ENCODE measurements at regions not wholly inside any gene's neighbourhood (a gene's known extent, or its start where the extent isn't known, plus 50 kb on each side); places are given as distances from the start of the nearest gene placed in this dataset.

GRCh38 chr15:96222981-96223380 lies 107.5 kb upstream of the NR2F2 start:
- Mint-ChIP-seq H3K9me3 (ENCODE audit: unreplicated experiment) (no peaks in the 10 kb centered on the region), H3K27ac (ENCODE audit: low read depth, unreplicated experiment) (no peak overlapping the region), H3K4me3 (ENCODE audit: unreplicated experiment) (no peak overlapping the region), H3K27me3 (ENCODE audit: insufficient read depth, unreplicated experiment) (no peaks in the 10 kb centered on the region), H3K36me3 (ENCODE audit: insufficient read depth, unreplicated experiment) (no peaks in the 10 kb centered on the region), H3K4me1 (ENCODE audit: insufficient read depth, unreplicated experiment) (peaks cover 8% of the 10 kb centered on the region)
- ChIA-PET CTCF (interaction anchor here (0.5 to 0.8 kb wide), 2 partner anchors 956 to 1196 kb away, joined by 3 read pairs; no protein-coding TSS in a partner anchor), POLR2A (no interaction called here)
- no TSS peak for BruUV-seq (replicated peaks)
- intact Hi-C loops (cut with micrococcal nuclease): no loop called here
- DNase-seq (ENCODE audit: unreplicated experiment): no peak
- TF ChIP-seq CTCF (IDR thresholded peaks at IDR 0.05; ENCODE audit: unreplicated experiment): no peak

GRCh38 chr15:96223939-96224338 lies 106.6 kb upstream of the NR2F2 start:
- no peak overlapping the region for H3K27ac Mint-ChIP-seq (ENCODE audit: low read depth, unreplicated experiment)
- POLR2A ChIA-PET: no interaction called here
- BruUV-seq (replicated peaks): no TSS peak

GRCh38 chr15:96225642-96226259 lies 104.7 kb upstream of the NR2F2 start:
- no peak for TF ChIP-seq CTCF (IDR thresholded peaks at IDR 0.05; ENCODE audit: unreplicated experiment)
- H3K27me3 Mint-ChIP-seq (ENCODE audit: insufficient read depth, unreplicated experiment): no peaks in the 10 kb centered on the region
- no TSS peak for BruUV-seq (replicated peaks)
- DNase-seq (ENCODE audit: unreplicated experiment): peak; percentile 17
- H3K4me1 Mint-ChIP-seq (ENCODE audit: insufficient read depth, unreplicated experiment): peaks cover 13% of the 10 kb centered on the region
- POLR2A ChIA-PET: interaction anchor here (0.6 to 2.4 kb wide), 5 partner anchors 14 to 1366 kb away, joined by 3 to 8 read pairs (median 3); no protein-coding TSS in a partner anchor
- CTCF ChIA-PET: interaction anchor here (0.6 to 1.5 kb wide), 6 partner anchors 10 to 811 kb away, joined by 3 to 5 read pairs (median 4); no protein-coding TSS in a partner anchor
- no peaks in the 10 kb centered on the region for H3K9me3 Mint-ChIP-seq (ENCODE audit: unreplicated experiment)
- no peak overlapping the region for H3K4me3 Mint-ChIP-seq (ENCODE audit: unreplicated experiment)
- intact Hi-C loops (cut with micrococcal nuclease): no loop called here
- no peak overlapping the region for H3K27ac Mint-ChIP-seq (ENCODE audit: low read depth, unreplicated experiment)
- H3K36me3 Mint-ChIP-seq (ENCODE audit: insufficient read depth, unreplicated experiment): no peaks in the 10 kb centered on the region

More at GRCh38 chr15:96223939-96224338, 106.6 kb upstream of the NR2F2 start:
- intact Hi-C loops (cut with micrococcal nuclease): no loop called here
- CTCF ChIA-PET: interaction anchor here (1.5 kb wide), 1 partner anchor 12 kb away, joined by 5 read pairs; no protein-coding TSS in a partner anchor
- DNase-seq (ENCODE audit: unreplicated experiment): no peak
- no peaks in the 10 kb centered on the region for H3K9me3 Mint-ChIP-seq (ENCODE audit: unreplicated experiment)
- no peak overlapping the region for H3K4me3 Mint-ChIP-seq (ENCODE audit: unreplicated experiment)
- no peak for TF ChIP-seq CTCF (IDR thresholded peaks at IDR 0.05; ENCODE audit: unreplicated experiment)
- no peaks in the 10 kb centered on the region for H3K27me3 Mint-ChIP-seq (ENCODE audit: insufficient read depth, unreplicated experiment)
- H3K36me3 Mint-ChIP-seq (ENCODE audit: insufficient read depth, unreplicated experiment): no peaks in the 10 kb centered on the region
- peaks cover 8% of the 10 kb centered on the region for H3K4me1 Mint-ChIP-seq (ENCODE audit: insufficient read depth, unreplicated experiment)

GRCh38 chr15:96230526-96231181 lies 99.8 kb upstream of the NR2F2 start:
- H3K27me3 Mint-ChIP-seq (ENCODE audit: insufficient read depth, unreplicated experiment): no peaks in the 10 kb centered on the region
- no peak for TF ChIP-seq CTCF (IDR thresholded peaks at IDR 0.05; ENCODE audit: unreplicated experiment)
- ChIA-PET CTCF (interaction anchor here (1.3 kb wide), 1 partner anchor 10 kb away, joined by 7 read pairs; no protein-coding TSS in a partner anchor), POLR2A (interaction anchor here (1.2 kb wide), 1 partner anchor 97 kb away, joined by 7 read pairs; no protein-coding TSS in a partner anchor)
- peak; percentile 45 for DNase-seq (ENCODE audit: unreplicated experiment)
- no TSS peak for BruUV-seq (replicated peaks)
- no peaks in the 10 kb centered on the region for H3K9me3 Mint-ChIP-seq (ENCODE audit: unreplicated experiment)
- H3K4me3 Mint-ChIP-seq (ENCODE audit: unreplicated experiment): no peak overlapping the region
- H3K4me1 Mint-ChIP-seq (ENCODE audit: insufficient read depth, unreplicated experiment): peaks cover 33% of the 10 kb centered on the region
- peak overlapping the region; percentile 49 for H3K27ac Mint-ChIP-seq (ENCODE audit: low read depth, unreplicated experiment)
- intact Hi-C loops (cut with micrococcal nuclease): loop anchor here (1.0 to 2.0 kb wide), 2 partner anchors 40 to 96 kb away; no protein-coding TSS in a partner anchor
- no peaks in the 10 kb centered on the region for H3K36me3 Mint-ChIP-seq (ENCODE audit: insufficient read depth, unreplicated experiment)

Data from MCF 10A (cell line).